ENCODE measurements at regions not wholly inside any gene's neighbourhood (a gene's known extent, or its start where the extent isn't known, plus 50 kb on each side); places are given as distances from the start of the nearest gene placed in this dataset.
"Not testable (repeated sequence)": the region's sequence is repeated elsewhere in the genome, so short reads cannot be mapped to it uniquely, and the experiment has no call there.

- H4K20me1 ChIP-seq (ENCODE audit: low read length): no peaks in the 10 kb centered on the region
- no peak for ATAC-seq
- H3K36me3 ChIP-seq (ENCODE audit: low read depth, low read length): no peaks in the 10 kb centered on the region
- no peak for DNase-seq
- no TSS peak for BruUV-seq (replicated peaks)
- H3K9me2 ChIP-seq (replicated peaks; ENCODE audit: low read length): no peaks in the 10 kb centered on the region
- H3K79me2 ChIP-seq (ENCODE audit: low read length): no peaks in the 10 kb centered on the region
- TF ChIP-seq CTCF (conservative IDR thresholded peaks at IDR 0.05; ENCODE audit: low read depth, low read length) (no peak), EZH2 (IDR thresholded peaks at IDR 0.05; ENCODE audit: low read length, unreplicated experiment) (no peak), EZH2phosphoT487 (IDR thresholded peaks at IDR 0.05; ENCODE audit: borderline replicate concordance, low read length) (no peak)
- ChIA-PET CTCF (no interaction called here), POLR2A (ENCODE audit: unreplicated experiment) (no interaction called here)
- peak overlapping the region; percentile 15; the same call in 1 of the 2 replicates for H2AFZ ChIP-seq (ENCODE audit: low read length)
- no peak overlapping the region for H3K27ac ChIP-seq (ENCODE audit: low read length)
- intact Hi-C loops (cut with micrococcal nuclease): no loop called here
- H3K27me3 ChIP-seq (ENCODE audit: low read length): no peaks in the 10 kb centered on the region
- H3K9me3 ChIP-seq (ENCODE audit: low read length): no peaks in the 10 kb centered on the region
- no peak overlapping the region for H3K9ac ChIP-seq (ENCODE audit: low read length)
- H3K4me3 ChIP-seq (ENCODE audit: low read length): no peak overlapping the region
- H3K4me2 ChIP-seq (ENCODE audit: low read length): no peak overlapping the region
- peaks cover 6% of the 10 kb centered on the region for H3K4me1 ChIP-seq (ENCODE audit: insufficient read depth, low read length)
- H3F3A ChIP-seq (ENCODE audit: low read length, unreplicated experiment): no peaks in the 10 kb centered on the region
These were observed 158.4 kb downstream of the DUSP10 start for GRCh38 chr1:221583465-221583864.

GRCh38 chr1:221587013-221587412 is 154.9 kb downstream of the DUSP10 start:
- DNase-seq; H3K4me3 ChIP-seq (ENCODE audit: low read length); H3K9me3 ChIP-seq (ENCODE audit: low read length); H3K27ac ChIP-seq (ENCODE audit: low read length); H3K9me2 ChIP-seq (replicated peaks; ENCODE audit: low read length); ATAC-seq; H3K9ac ChIP-seq (ENCODE audit: low read length); H3F3A ChIP-seq (ENCODE audit: low read length, unreplicated experiment); CTCF ChIA-PET; H3K4me2 ChIP-seq (ENCODE audit: low read length); H4K20me1 ChIP-seq (ENCODE audit: low read length); POLR2A ChIA-PET (ENCODE audit: unreplicated experiment); H3K36me3 ChIP-seq (ENCODE audit: low read depth, low read length); BruUV-seq (replicated peaks); intact Hi-C loops (cut with micrococcal nuclease); H3K79me2 ChIP-seq (ENCODE audit: low read length); H3K27me3 ChIP-seq (ENCODE audit: low read length); H3K4me1 ChIP-seq (ENCODE audit: insufficient read depth, low read length); H2AFZ ChIP-seq (ENCODE audit: low read length): not testable (repeated sequence)

- intact Hi-C loops (cut with micrococcal nuclease); H3K4me2 ChIP-seq (ENCODE audit: low read length); H3K36me3 ChIP-seq (ENCODE audit: low read depth, low read length); H4K20me1 ChIP-seq (ENCODE audit: low read length); CTCF ChIA-PET; H3K9me2 ChIP-seq (replicated peaks; ENCODE audit: low read length); H3K9ac ChIP-seq (ENCODE audit: low read length); POLR2A ChIA-PET (ENCODE audit: unreplicated experiment); H3K4me3 ChIP-seq (ENCODE audit: low read length); H3K27me3 ChIP-seq (ENCODE audit: low read length); H2AFZ ChIP-seq (ENCODE audit: low read length); H3K79me2 ChIP-seq (ENCODE audit: low read length); BruUV-seq (replicated peaks); H3K9me3 ChIP-seq (ENCODE audit: low read length); H3F3A ChIP-seq (ENCODE audit: low read length, unreplicated experiment); ATAC-seq; H3K27ac ChIP-seq (ENCODE audit: low read length); DNase-seq; H3K4me1 ChIP-seq (ENCODE audit: insufficient read depth, low read length): not testable (repeated sequence)
These were observed 150.6 kb downstream of the DUSP10 start for GRCh38 chr1:221591250-221591649.

GRCh38 chr1:221594576-221594975 is 147.3 kb downstream of the DUSP10 start:
- H3F3A ChIP-seq (ENCODE audit: low read length, unreplicated experiment): no peaks in the 10 kb centered on the region
- DNase-seq (no peak), ATAC-seq (no peak)
- no peaks in the 10 kb centered on the region for H3K4me1 ChIP-seq (ENCODE audit: insufficient read depth, low read length)
- no peak overlapping the region for H3K4me3 ChIP-seq (ENCODE audit: low read length)
- H2AFZ ChIP-seq (ENCODE audit: low read length): no peak overlapping the region
- ChIA-PET CTCF (no interaction called here), POLR2A (ENCODE audit: unreplicated experiment) (no interaction called here)
- H3K79me2 ChIP-seq (ENCODE audit: low read length): no peaks in the 10 kb centered on the region
- H3K27me3 ChIP-seq (ENCODE audit: low read length): no peaks in the 10 kb centered on the region
- no peaks in the 10 kb centered on the region for H3K36me3 ChIP-seq (ENCODE audit: low read depth, low read length)
- H3K9me3 ChIP-seq (ENCODE audit: low read length): no peaks in the 10 kb centered on the region
- no peaks in the 10 kb centered on the region for H3K9me2 ChIP-seq (replicated peaks; ENCODE audit: low read length)
- no peaks in the 10 kb centered on the region for H4K20me1 ChIP-seq (ENCODE audit: low read length)
- intact Hi-C loops (cut with micrococcal nuclease): no loop called here
- H3K9ac ChIP-seq (ENCODE audit: low read length): no peak overlapping the region
- no peak overlapping the region for H3K4me2 ChIP-seq (ENCODE audit: low read length)
- BruUV-seq (replicated peaks): no TSS peak
- no peak for TF ChIP-seq CTCF (conservative IDR thresholded peaks at IDR 0.05; ENCODE audit: low read depth, low read length)
- no peak for TF ChIP-seq EZH2 (IDR thresholded peaks at IDR 0.05; ENCODE audit: low read length, unreplicated experiment)
- no peak overlapping the region for H3K27ac ChIP-seq (ENCODE audit: low read length)

Data from PC-3 (cell line).